NCI-H345 treated with DMSO at 0.1 percent for 48 hours (cell line): ENCODE measurements at regions not wholly inside any gene's neighbourhood (a gene's known extent, or its start where the extent isn't known, plus 50 kb on each side); places are given as distances from the start of the nearest gene placed in this dataset.
A peak's percentile ranks its signal among the peaks of the same experiment; 100 is the strongest.
"Not testable (repeated sequence)": the region's sequence is repeated elsewhere in the genome, so short reads cannot be mapped to it uniquely, and the experiment has no call there.

Experiments
- DNase-seq: peaks from one replicate; lab custom pipeline; 2025; ENCODE audit not compliant: unreplicated experiment; lab: John Stamatoyannopoulos, UW

- no peak for DNase-seq
Measured at GRCh38 chr1:192418552-192419285, 101.9 kb downstream of the RGS21 start.

- no peak for DNase-seq
Measured at GRCh38 chr1:192430644-192431043, 113.9 kb downstream of the RGS21 start.

GRCh38 chr1:192435704-192436103, 118.9 kb downstream of the RGS21 start:
- DNase-seq, result no peak

- no peak for DNase-seq
Measured at GRCh38 chr1:192436441-192437078, 119.8 kb downstream of the RGS21 start.

- no peak for DNase-seq
Measured at GRCh38 chr1:192438737-192439136, 121.9 kb downstream of the RGS21 start.

- DNase-seq, result no peak
Measured at GRCh38 chr1:192439373-192440025, 122.7 kb downstream of the RGS21 start.

- DNase-seq, result no peak
Measured at GRCh38 chr1:192441492-192441891, 124.7 kb downstream of the RGS21 start.

GRCh38 chr1:192442736-192443135, 125.9 kb downstream of the RGS21 start:
- DNase-seq, result no peak

GRCh38 chr1:192443616-192444015, 126.8 kb downstream of the RGS21 start:
- no peak for DNase-seq

GRCh38 chr1:192445241-192445640, 128.4 kb downstream of the RGS21 start:
- no peak for DNase-seq

- DNase-seq, result peak; percentile 26
Measured at GRCh38 chr1:192445839-192446489, 129.2 kb downstream of the RGS21 start.

- DNase-seq, result no peak
Measured at GRCh38 chr1:192448026-192448578, 127.5 kb upstream of the RGS1 start.

- DNase-seq, result no peak
Measured at GRCh38 chr1:192453360-192453992, 122.1 kb upstream of the RGS1 start.

GRCh38 chr1:192459467-192459866, 116.1 kb upstream of the RGS1 start:
- DNase-seq, result no peak

GRCh38 chr1:192461684-192462083, 113.9 kb upstream of the RGS1 start:
- DNase-seq, result no peak

- DNase-seq, result no peak
Measured at GRCh38 chr1:192462616-192463015, 113.0 kb upstream of the RGS1 start.

GRCh38 chr1:192463661-192464060, 111.9 kb upstream of the RGS1 start:
- no peak for DNase-seq

- not testable (repeated sequence) for DNase-seq
Measured at GRCh38 chr1:192465221-192465620, 110.4 kb upstream of the RGS1 start.

GRCh38 chr1:192474080-192474683, 101.4 kb upstream of the RGS1 start:
- peak; percentile 53 for DNase-seq

- no peak for DNase-seq
Measured at GRCh38 chr1:192475329-192475728, 100.2 kb upstream of the RGS1 start.
